Mesenchymal stem cell (in vitro differentiated cells and primary cell): ENCODE measurements at regions not wholly inside any gene's neighbourhood (a gene's known extent, or its start where the extent isn't known, plus 50 kb on each side); places are given as distances from the start of the nearest gene placed in this dataset.
"Not testable (repeated sequence)": the region's sequence is repeated elsewhere in the genome, so short reads cannot be mapped to it uniquely, and the experiment has no call there.

ENCODE experiments used
- DNase-seq: peaks from one replicate; pipeline ENCODE4 v3.0.0-alpha.2; 2013
- H2AFZ ChIP-seq: one replicate; pipeline ENCODE4 v1.6.1; 2013; ENCODE audit warnings: low read depth, mild to moderate bottlenecking, control low read depth, inconsistent platforms, low read length, moderate library complexity
- H2AK5ac ChIP-seq: 2 replicates; pipeline ENCODE4 v1.6.1; 2013; ENCODE audit warnings: low read length, moderate library complexity, mild to moderate bottlenecking, inconsistent platforms; ENCODE audit not compliant: severe bottlenecking
- H2BK120ac ChIP-seq: one replicate; pipeline ENCODE4 v1.6.1; 2013; ENCODE audit warnings: low read depth, mild to moderate bottlenecking, inconsistent platforms, low read length, moderate library complexity
- H2BK12ac ChIP-seq, 2 experiments: one replicate each; pipeline ENCODE4 v1.6.1; 2013; ENCODE audit warnings: inconsistent platforms in 2 of 2, low read length in 2 of 2, mild to moderate bottlenecking in 2 of 2, moderate library complexity in 2 of 2, control low read depth in 1 of 2
- H2BK15ac ChIP-seq: one replicate; pipeline ENCODE4 v1.6.1; 2013; ENCODE audit warnings: mild to moderate bottlenecking, low read depth, inconsistent platforms; ENCODE audit not compliant: poor library complexity, severe bottlenecking
- H2BK5ac ChIP-seq: 2 replicates; pipeline ENCODE4 v1.6.1; 2013; ENCODE audit warnings: low read depth, mild to moderate bottlenecking, low read length, control low read depth, inconsistent platforms; ENCODE audit not compliant: poor library complexity, severe bottlenecking
- H3K14ac ChIP-seq, 2 experiments: one replicate each; pipeline ENCODE4 v1.6.1; 2013; ENCODE audit warnings: inconsistent platforms in 2 of 2, low read length in 2 of 2, control low read depth in 1 of 2, mild to moderate bottlenecking in 1 of 2, moderate library complexity in 1 of 2
- H3K18ac ChIP-seq, 2 experiments: one replicate each; pipeline ENCODE4 v1.6.1; 2013; ENCODE audit warnings: inconsistent platforms in 2 of 2, low read length in 2 of 2, control low read depth in 1 of 2, low read depth in 1 of 2, mild to moderate bottlenecking in 1 of 2
- H3K23ac ChIP-seq, 2 experiments: one replicate each; pipeline ENCODE4 v1.6.1; 2013; ENCODE audit warnings: inconsistent platforms in 2 of 2, low read length in 2 of 2, mild to moderate bottlenecking in 2 of 2, moderate library complexity in 2 of 2, control low read depth in 1 of 2
- H3K27ac ChIP-seq: 2 replicates; pipeline ENCODE4 v1.5.1; 2013; ENCODE audit warnings: mild to moderate bottlenecking, moderate library complexity, low read length, control low read depth, inconsistent platforms; ENCODE audit not compliant: poor library complexity, severe bottlenecking
- H3K27me3 ChIP-seq, 2 experiments: 2 replicates each; pipeline versions ENCODE4 v1.6.1 to v1.7.0; 2013; ENCODE audit warnings: low read length in 2 of 2, mild to moderate bottlenecking in 2 of 2, moderate library complexity in 2 of 2, control low read depth in 1 of 2, inconsistent platforms in 1 of 2; ENCODE audit not compliant: control insufficient read depth in 1 of 2, insufficient read depth in 1 of 2
- H3K36me3 ChIP-seq, 2 experiments: 2 replicates each; pipeline versions ENCODE4 v1.6.1 to v1.7.0; 2013; ENCODE audit warnings: low read length in 2 of 2, control low read depth in 1 of 2, inconsistent platforms in 1 of 2, low read depth in 1 of 2, mild to moderate bottlenecking in 1 of 2; ENCODE audit not compliant: insufficient read depth in 2 of 2, control insufficient read depth in 1 of 2
- H3K4ac ChIP-seq, 2 experiments: one replicate each; pipeline ENCODE4 v1.6.1; 2013; ENCODE audit warnings: inconsistent platforms in 2 of 2, low read length in 2 of 2, mild to moderate bottlenecking in 2 of 2, moderate library complexity in 2 of 2, control low read depth in 1 of 2, low read depth in 1 of 2
- H3K4me1 ChIP-seq: 2 replicates; pipeline ENCODE4 v1.6.1; 2013; ENCODE audit warnings: low read depth, low read length, control low read depth; ENCODE audit not compliant: control insufficient read depth, insufficient read depth
- H3K4me2 ChIP-seq: 2 replicates; pipeline ENCODE4 v1.6.1; 2013; ENCODE audit warnings: low read length, mild to moderate bottlenecking, inconsistent platforms; ENCODE audit not compliant: poor library complexity, severe bottlenecking
- H3K4me3 ChIP-seq, 2 experiments: 2 replicates each; pipeline versions ENCODE4 v1.5.1 to v1.7.0; 2013; ENCODE audit warnings: low read length in 2 of 2, mild to moderate bottlenecking in 2 of 2, control low read depth in 1 of 2, low read depth in 1 of 2; ENCODE audit not compliant: insufficient read depth in 1 of 2
- H3K79me1 ChIP-seq: replicated peaks from 2 replicates; pipeline ENCODE4 v1.6.1; 2013; ENCODE audit warnings: mild to moderate bottlenecking, control low read depth, low read length, inconsistent platforms; ENCODE audit not compliant: poor library complexity, severe bottlenecking
- H3K9ac ChIP-seq: 2 replicates; pipeline ENCODE4 v1.7.0; 2013; ENCODE audit warnings: mild to moderate bottlenecking, low read length, moderate library complexity
- H3K9me3 ChIP-seq: 2 replicates; pipeline ENCODE4 v1.7.0; 2013; ENCODE audit warnings: mild to moderate bottlenecking, low read length; ENCODE audit not compliant: control insufficient read depth
- H4K8ac ChIP-seq: one replicate; pipeline ENCODE4 v1.6.1; 2013; ENCODE audit warnings: inconsistent platforms, mild to moderate bottlenecking, low read length, moderate library complexity
- H4K91ac ChIP-seq: one replicate; pipeline ENCODE4 v1.6.1; 2013; ENCODE audit warnings: mild to moderate bottlenecking, low read length, inconsistent platforms
- WGBS: methylation state at CpG from one replicate; pipeline ENCODE4 v1.1.7; 2013; ENCODE audit warnings: mixed read lengths; 5-methylcytosine and 5-hydroxymethylcytosine counted together

DNA sequence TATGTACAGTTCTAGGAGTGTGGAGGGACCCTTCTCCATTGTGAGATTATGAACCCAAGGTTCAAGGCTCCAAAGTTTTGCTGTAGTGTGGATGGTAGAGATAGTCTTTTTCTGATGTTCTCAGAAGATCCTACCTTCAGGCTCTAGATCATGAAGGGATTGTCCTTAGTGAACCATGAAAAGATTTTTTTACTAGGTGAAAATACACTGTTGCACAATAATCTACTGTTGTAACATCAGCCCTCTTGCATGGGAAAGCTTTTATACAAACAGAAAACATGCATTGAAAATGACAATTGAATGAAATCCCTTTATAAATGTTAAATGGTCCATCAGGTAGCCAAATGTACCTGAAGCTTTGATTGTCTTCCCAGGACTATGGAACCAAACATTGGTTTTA, 177.8 kb downstream of the FAM76B start:
- Histone ChIP-seq H2AK5ac (no peak overlapping the region), H3K4ac (no peak overlapping the region), H2BK120ac (no peak overlapping the region), H3K14ac (no peak overlapping the region), H2BK5ac (no peak overlapping the region), H2AFZ (no peak overlapping the region), H3K27me3 (no peaks in the 10 kb centered on the region), H2BK15ac (no peak overlapping the region), H2BK12ac (no peak overlapping the region), H3K23ac (no peak overlapping the region), H3K9me3 (no peaks in the 10 kb centered on the region), H3K18ac (no peak overlapping the region), H3K27ac (no peak overlapping the region), H3K4me3 (no peak overlapping the region), H3K36me3 (no peaks in the 10 kb centered on the region), H4K8ac (no peak overlapping the region), H3K9ac (no peak overlapping the region), H3K4me1 (no peaks in the 10 kb centered on the region), H3K79me1 (no peaks in the 10 kb centered on the region), H3K4me2 (no peak overlapping the region), H4K91ac (no peak overlapping the region)
- DNase-seq = no peak

- not testable (repeated sequence) for H3K4me2 ChIP-seq, H3K14ac ChIP-seq, H3K4ac ChIP-seq, H3K23ac ChIP-seq, H4K91ac ChIP-seq, H3K4me3 ChIP-seq, H2BK12ac ChIP-seq, H3K9ac ChIP-seq, H3K27ac ChIP-seq, H3K4me1 ChIP-seq, H2BK120ac ChIP-seq, H2BK5ac ChIP-seq, H3K79me1 ChIP-seq, H3K18ac ChIP-seq, H2AK5ac ChIP-seq, H3K27me3 ChIP-seq, H2BK15ac ChIP-seq, H3K9me3 ChIP-seq, H3K36me3 ChIP-seq, H2AFZ ChIP-seq, H4K8ac ChIP-seq, DNase-seq
- 98% methylated on average over 5 of the region's 5 CpGs for WGBS
Measured at GRCh38 chr11:95610185-95610584, 179.4 kb downstream of the FAM76B start.

- H3K79me1 ChIP-seq = no peaks in the 10 kb centered on the region
- DNase-seq = no peak
- no peak overlapping the region for H2BK120ac ChIP-seq
- no peak overlapping the region for H3K4me2 ChIP-seq
- H3K27ac ChIP-seq = no peak overlapping the region
- WGBS = 98% methylated on average over 1 of the region's 1 CpG
- H3K4ac ChIP-seq = no peak overlapping the region
- no peaks in the 10 kb centered on the region for H3K36me3 ChIP-seq
- no peak overlapping the region for H3K18ac ChIP-seq
- H3K9me3 ChIP-seq = no peaks in the 10 kb centered on the region
- H2BK5ac ChIP-seq = no peak overlapping the region
- H3K23ac ChIP-seq = no peak overlapping the region
- no peaks in the 10 kb centered on the region for H3K4me1 ChIP-seq
- H3K14ac ChIP-seq = no peak overlapping the region
- H3K9ac ChIP-seq = no peak overlapping the region
- no peak overlapping the region for H4K8ac ChIP-seq
- H2AK5ac ChIP-seq = no peak overlapping the region
- no peak overlapping the region for H3K4me3 ChIP-seq
- H4K91ac ChIP-seq = no peak overlapping the region
- no peaks in the 10 kb centered on the region for H3K27me3 ChIP-seq
- H2BK12ac ChIP-seq = no peak overlapping the region
- H2BK15ac ChIP-seq = no peak overlapping the region
- H2AFZ ChIP-seq = no peak overlapping the region
Measured at GRCh38 chr11:95608093-95608492, 181.5 kb downstream of the FAM76B start.

DNA sequence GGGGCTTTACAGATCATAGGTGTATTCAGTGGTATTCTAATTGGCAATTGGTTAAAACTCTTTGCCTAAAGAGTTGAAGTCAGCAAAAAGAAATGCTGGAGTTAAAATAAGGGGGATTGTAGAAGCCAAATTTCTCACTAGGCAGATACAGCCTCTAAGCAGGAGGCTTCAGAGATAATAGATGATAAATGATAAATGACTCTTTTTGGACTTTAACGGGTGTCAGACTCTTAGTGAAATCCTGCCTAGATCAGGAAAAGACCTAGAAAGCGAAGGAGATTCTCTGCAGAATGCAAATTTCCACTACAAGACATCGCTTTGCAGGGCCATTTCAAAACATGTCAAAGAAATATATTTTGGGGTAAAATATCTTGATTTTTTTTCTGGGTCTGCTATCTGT, 182.8 kb downstream of the FAM76B start:
- H2BK120ac ChIP-seq = no peak overlapping the region
- no peaks in the 10 kb centered on the region for H3K27me3 ChIP-seq
- H4K8ac ChIP-seq = no peak overlapping the region
- WGBS = 91% methylated on average over 3 of the region's 3 CpGs
- H3K4me1 ChIP-seq = no peaks in the 10 kb centered on the region
- no peaks in the 10 kb centered on the region for H3K36me3 ChIP-seq
- H3K9ac ChIP-seq = no peak overlapping the region
- H3K4me3 ChIP-seq = no peak overlapping the region
- H2AFZ ChIP-seq = no peak overlapping the region
- no peaks in the 10 kb centered on the region for H3K9me3 ChIP-seq
- no peak overlapping the region for H3K4me2 ChIP-seq
- H2AK5ac ChIP-seq = no peak overlapping the region
- no peak overlapping the region for H3K18ac ChIP-seq
- no peak overlapping the region for H4K91ac ChIP-seq
- H3K23ac ChIP-seq = no peak overlapping the region
- H2BK12ac ChIP-seq = no peak overlapping the region
- H3K14ac ChIP-seq = no peak overlapping the region
- no peak for DNase-seq
- H2BK5ac ChIP-seq = no peak overlapping the region
- H2BK15ac ChIP-seq = no peak overlapping the region
- H3K79me1 ChIP-seq = no peaks in the 10 kb centered on the region
- no peak overlapping the region for H3K27ac ChIP-seq
- no peak overlapping the region for H3K4ac ChIP-seq
